Keratinocyte (primary cell): ENCODE measurements at regions not wholly inside any gene's neighbourhood (a gene's known extent, or its start where the extent isn't known, plus 50 kb on each side); places are given as distances from the start of the nearest gene placed in this dataset.

Source experiments
- EZH2 ChIP-seq: IDR thresholded peaks from one replicate; pipeline ENCODE4 v1.6.1; 2012; ENCODE audit warnings: inconsistent platforms, mild to moderate bottlenecking, low read length, moderate library complexity
- TF ChIP-seq, protein P1 (sequence below), 3 experiments: IDR thresholded peaks in 1 of 3; conservative IDR thresholded peaks in 1 of 3; optimal IDR thresholded peaks in 1 of 3; 2 replicates in 2 of 3; 3 replicates in 1 of 3; pipeline versions ENCODE3 to v1.5.1; 2011; ENCODE audit warnings: low read length in 3 of 3, mild to moderate bottlenecking in 3 of 3, moderate library complexity in 2 of 3, control low read depth in 1 of 3, inconsistent platforms in 1 of 3; ENCODE audit not compliant: insufficient read depth in 2 of 3; ENCODE audit errors: extremely low read depth in 1 of 3

DNA sequence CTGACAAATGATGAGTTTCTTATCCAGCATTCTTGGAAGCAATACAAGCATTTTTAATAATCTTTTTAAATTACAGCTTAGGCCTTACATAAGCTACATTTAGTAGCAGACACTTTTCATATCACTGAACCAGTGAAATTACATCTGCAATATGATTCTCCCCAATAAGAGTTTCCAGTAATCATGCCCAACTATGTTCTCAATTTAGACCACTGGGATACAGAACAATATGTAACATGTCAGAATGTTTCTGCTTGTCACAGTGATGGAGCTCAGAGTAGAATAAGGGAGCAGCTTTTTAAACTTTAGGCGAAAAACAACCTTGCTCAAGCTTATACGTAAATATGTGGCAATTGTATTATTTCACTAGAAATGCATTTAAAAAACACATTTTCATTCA lies 1132.2 kb downstream of the FAT4 start:
- TF ChIP-seq, protein P1, sequence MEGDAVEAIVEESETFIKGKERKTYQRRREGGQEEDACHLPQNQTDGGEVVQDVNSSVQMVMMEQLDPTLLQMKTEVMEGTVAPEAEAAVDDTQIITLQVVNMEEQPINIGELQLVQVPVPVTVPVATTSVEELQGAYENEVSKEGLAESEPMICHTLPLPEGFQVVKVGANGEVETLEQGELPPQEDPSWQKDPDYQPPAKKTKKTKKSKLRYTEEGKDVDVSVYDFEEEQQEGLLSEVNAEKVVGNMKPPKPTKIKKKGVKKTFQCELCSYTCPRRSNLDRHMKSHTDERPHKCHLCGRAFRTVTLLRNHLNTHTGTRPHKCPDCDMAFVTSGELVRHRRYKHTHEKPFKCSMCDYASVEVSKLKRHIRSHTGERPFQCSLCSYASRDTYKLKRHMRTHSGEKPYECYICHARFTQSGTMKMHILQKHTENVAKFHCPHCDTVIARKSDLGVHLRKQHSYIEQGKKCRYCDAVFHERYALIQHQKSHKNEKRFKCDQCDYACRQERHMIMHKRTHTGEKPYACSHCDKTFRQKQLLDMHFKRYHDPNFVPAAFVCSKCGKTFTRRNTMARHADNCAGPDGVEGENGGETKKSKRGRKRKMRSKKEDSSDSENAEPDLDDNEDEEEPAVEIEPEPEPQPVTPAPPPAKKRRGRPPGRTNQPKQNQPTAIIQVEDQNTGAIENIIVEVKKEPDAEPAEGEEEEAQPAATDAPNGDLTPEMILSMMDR (optimal IDR thresholded peaks at IDR 0.05 in 1 of 3, IDR thresholded peaks at IDR 0.05 in 1 of 3, conservative IDR thresholded peaks at IDR 0.05 in 1 of 3; ENCODE audit: extremely low read depth in 1 of 3, insufficient read depth in 2 of 3, low read length in 3 of 3), result no peak
- no peak for TF ChIP-seq EZH2
